Osteocyte (in vitro differentiated cells): ENCODE measurements at regions not wholly inside any gene's neighbourhood (a gene's known extent, or its start where the extent isn't known, plus 50 kb on each side); places are given as distances from the start of the nearest gene placed in this dataset.

Source experiments
- DNase-seq: peaks from one replicate; pipeline ENCODE4 v3.0.0; 2021; ENCODE audit warnings: mixed read lengths; ENCODE audit not compliant: unreplicated experiment; ENCODE audit errors: extremely low spot score
- H3K27ac Mint-ChIP-seq: one replicate; pipeline ENCODE4 v1.8.0; 2021; ENCODE audit warnings: mild to moderate bottlenecking, mixed read lengths; ENCODE audit not compliant: unreplicated experiment
- H3K27me3 Mint-ChIP-seq: one replicate; pipeline ENCODE4 v1.8.0; 2021; ENCODE audit warnings: mixed read lengths; ENCODE audit not compliant: unreplicated experiment
- H3K36me3 Mint-ChIP-seq: one replicate; pipeline ENCODE4 v1.8.0; 2021; ENCODE audit warnings: mixed read lengths; ENCODE audit not compliant: unreplicated experiment
- H3K4me1 Mint-ChIP-seq: one replicate; pipeline ENCODE4 v1.8.0; 2021; ENCODE audit warnings: mixed read lengths; ENCODE audit not compliant: unreplicated experiment
- H3K4me3 Mint-ChIP-seq: one replicate; pipeline ENCODE4 v1.8.0; 2021; ENCODE audit warnings: mild to moderate bottlenecking, moderate library complexity, mixed read lengths; ENCODE audit not compliant: unreplicated experiment
- H3K9me3 Mint-ChIP-seq: one replicate; pipeline ENCODE4 v1.8.0; 2021; ENCODE audit warnings: mixed read lengths; ENCODE audit not compliant: unreplicated experiment
- TF ChIP-seq, protein P1 (sequence below): fragments of 200-600 bp; sonication (generic); IDR thresholded peaks from 2 replicates; pipeline ENCODE4 v1.5.0; 2021; ENCODE audit warnings: antibody characterized with exemption, mild to moderate bottlenecking, moderate library complexity

- Mint-ChIP-seq H3K4me1 (no peaks in the 10 kb centered on the region), H3K27ac (no peak overlapping the region), H3K4me3 (no peak overlapping the region), H3K36me3 (no peaks in the 10 kb centered on the region), H3K27me3 (peaks cover 42% of the 10 kb centered on the region), H3K9me3 (peaks cover 7% of the 10 kb centered on the region)
- DNase-seq, result peak; percentile 80
- TF ChIP-seq, protein P1, sequence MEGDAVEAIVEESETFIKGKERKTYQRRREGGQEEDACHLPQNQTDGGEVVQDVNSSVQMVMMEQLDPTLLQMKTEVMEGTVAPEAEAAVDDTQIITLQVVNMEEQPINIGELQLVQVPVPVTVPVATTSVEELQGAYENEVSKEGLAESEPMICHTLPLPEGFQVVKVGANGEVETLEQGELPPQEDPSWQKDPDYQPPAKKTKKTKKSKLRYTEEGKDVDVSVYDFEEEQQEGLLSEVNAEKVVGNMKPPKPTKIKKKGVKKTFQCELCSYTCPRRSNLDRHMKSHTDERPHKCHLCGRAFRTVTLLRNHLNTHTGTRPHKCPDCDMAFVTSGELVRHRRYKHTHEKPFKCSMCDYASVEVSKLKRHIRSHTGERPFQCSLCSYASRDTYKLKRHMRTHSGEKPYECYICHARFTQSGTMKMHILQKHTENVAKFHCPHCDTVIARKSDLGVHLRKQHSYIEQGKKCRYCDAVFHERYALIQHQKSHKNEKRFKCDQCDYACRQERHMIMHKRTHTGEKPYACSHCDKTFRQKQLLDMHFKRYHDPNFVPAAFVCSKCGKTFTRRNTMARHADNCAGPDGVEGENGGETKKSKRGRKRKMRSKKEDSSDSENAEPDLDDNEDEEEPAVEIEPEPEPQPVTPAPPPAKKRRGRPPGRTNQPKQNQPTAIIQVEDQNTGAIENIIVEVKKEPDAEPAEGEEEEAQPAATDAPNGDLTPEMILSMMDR, result no peak
Observed at GRCh38 chr11:71311176-71311925, 59.0 kb upstream of the SHANK2 start.

- H3K4me3 Mint-ChIP-seq, result no peak overlapping the region
- H3K36me3 Mint-ChIP-seq, result no peaks in the 10 kb centered on the region
- H3K27ac Mint-ChIP-seq, result no peak overlapping the region
- H3K27me3 Mint-ChIP-seq, result peaks cover 31% of the 10 kb centered on the region
- TF ChIP-seq, protein P1, result no peak
- peaks cover 2% of the 10 kb centered on the region for H3K4me1 Mint-ChIP-seq
- peaks cover 4% of the 10 kb centered on the region for H3K9me3 Mint-ChIP-seq
- DNase-seq, result no peak
Observed at GRCh38 chr11:71310184-71310583, 57.8 kb upstream of the SHANK2 start.

- Mint-ChIP-seq H3K9me3 (no peaks in the 10 kb centered on the region), H3K36me3 (no peaks in the 10 kb centered on the region), H3K4me1 (peaks cover 2% of the 10 kb centered on the region), H3K4me3 (no peak overlapping the region), H3K27ac (no peak overlapping the region), H3K27me3 (peaks cover 27% of the 10 kb centered on the region)
- TF ChIP-seq, protein P1, result no peak
- DNase-seq, result peak; percentile 62
Observed at GRCh38 chr11:71309611-71310010, 57.2 kb upstream of the SHANK2 start.

- Mint-ChIP-seq H3K9me3 (no peaks in the 10 kb centered on the region), H3K36me3 (no peaks in the 10 kb centered on the region), H3K27me3 (peaks cover 24% of the 10 kb centered on the region), H3K4me3 (no peak overlapping the region), H3K4me1 (peaks cover 2% of the 10 kb centered on the region), H3K27ac (no peak overlapping the region)
- DNase-seq, result no peak
- TF ChIP-seq, protein P1, result no peak
Observed at GRCh38 chr11:71309181-71309580, 56.8 kb upstream of the SHANK2 start.

DNA sequence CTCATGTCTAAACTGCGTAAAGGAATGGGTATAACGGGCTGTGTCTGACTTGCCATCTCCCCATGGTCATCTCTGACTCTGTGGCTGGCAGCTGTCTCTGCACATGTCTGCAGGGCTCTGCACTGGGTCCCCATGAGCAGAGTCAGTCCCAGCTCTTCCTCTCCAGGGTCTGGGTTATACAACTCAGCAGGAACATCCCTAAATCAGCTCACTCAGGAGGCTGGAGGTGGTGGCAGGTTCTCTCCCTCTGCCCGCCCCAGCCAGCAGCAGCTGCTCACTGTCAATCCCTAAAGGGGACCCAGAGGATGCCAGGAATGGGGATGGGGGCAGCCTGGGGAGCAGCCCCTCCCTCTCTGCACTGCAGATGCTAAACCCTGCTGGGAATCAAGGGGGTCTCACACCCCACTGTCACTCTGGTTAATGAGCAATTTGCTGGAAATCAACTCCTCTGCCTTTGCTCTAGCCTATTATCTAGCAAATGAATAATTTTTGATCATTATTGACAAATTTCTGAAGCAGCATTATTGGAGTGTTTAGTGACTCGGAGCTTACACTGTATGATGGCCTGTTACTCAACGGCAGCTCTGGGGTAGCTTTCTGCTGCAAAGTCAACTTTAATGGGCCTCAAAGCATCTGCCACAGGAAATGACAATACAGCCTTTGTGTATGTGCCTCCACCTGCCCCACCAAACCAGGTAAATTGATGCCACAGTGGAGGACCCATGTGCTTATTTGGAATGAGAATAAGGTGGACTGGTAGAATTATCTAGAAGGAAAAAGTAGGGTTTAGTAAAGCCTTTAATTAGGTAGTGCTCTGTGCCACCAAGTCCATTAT is 55.7 kb upstream of the SHANK2 start:
- Mint-ChIP-seq H3K36me3 (no peaks in the 10 kb centered on the region), H3K4me1 (peaks cover 2% of the 10 kb centered on the region), H3K9me3 (no peaks in the 10 kb centered on the region), H3K27me3 (peaks cover 13% of the 10 kb centered on the region), H3K27ac (no peak overlapping the region), H3K4me3 (no peak overlapping the region)
- TF ChIP-seq, protein P1, result no peak
- DNase-seq, result peak; percentile 64
